Lower lobe of right lung (tissue), 2 donors: ENCODE measurements at regions not wholly inside any gene's neighbourhood (a gene's known extent, or its start where the extent isn't known, plus 50 kb on each side); places are given as distances from the start of the nearest gene placed in this dataset.
A peak's percentile ranks its signal among the peaks of the same experiment; 100 is the strongest.

Experiments
- ATAC-seq, 2 donors: fragments of 200-7000 bp; cut with Tn5 transposase; one replicate each; pipeline ENCODE4 v1.9.1; 2020 to 2022; ENCODE audit warnings: mild to moderate bottlenecking in 2 of 2, moderate library complexity in 2 of 2
- DNase-seq: peaks from one replicate; pipeline ENCODE4 v3.0.0-alpha.2; 2020
- H3K27ac ChIP-seq: fragments of 200-600 bp; one replicate; pipeline ENCODE4 v1.8.0; 2022
- H3K27me3 ChIP-seq: fragments of 200-600 bp; one replicate; pipeline ENCODE4 v1.8.0; 2022; ENCODE audit warnings: low read depth
- H3K36me3 ChIP-seq: fragments of 200-600 bp; one replicate; pipeline ENCODE4 v1.8.0; 2022; ENCODE audit warnings: mild to moderate bottlenecking
- H3K4me1 ChIP-seq: fragments of 200-600 bp; one replicate; pipeline ENCODE4 v1.8.0; 2022
- H3K4me3 ChIP-seq: fragments of 200-600 bp; one replicate; pipeline ENCODE4 v1.8.0; 2022; ENCODE audit warnings: mild to moderate bottlenecking
- H3K9me3 ChIP-seq: fragments of 200-600 bp; one replicate; pipeline ENCODE4 v1.8.0; 2022
- intact Hi-C: fragments of 100-400 bp; cut with DNase I; formaldehyde crosslinking; loops from one replicate; pipeline ENCODE4 v1.11.0; 2022
- TF ChIP-seq, protein P1 (sequence below): fragments of 200-600 bp; IDR thresholded peaks from one replicate; pipeline ENCODE4 v1.8.0; 2022; ENCODE audit warnings: antibody characterized with exemption, mild to moderate bottlenecking
- donor health status: DM: no; HTN: yes; CAD: no; lungs with severe emphysema.

DNA sequence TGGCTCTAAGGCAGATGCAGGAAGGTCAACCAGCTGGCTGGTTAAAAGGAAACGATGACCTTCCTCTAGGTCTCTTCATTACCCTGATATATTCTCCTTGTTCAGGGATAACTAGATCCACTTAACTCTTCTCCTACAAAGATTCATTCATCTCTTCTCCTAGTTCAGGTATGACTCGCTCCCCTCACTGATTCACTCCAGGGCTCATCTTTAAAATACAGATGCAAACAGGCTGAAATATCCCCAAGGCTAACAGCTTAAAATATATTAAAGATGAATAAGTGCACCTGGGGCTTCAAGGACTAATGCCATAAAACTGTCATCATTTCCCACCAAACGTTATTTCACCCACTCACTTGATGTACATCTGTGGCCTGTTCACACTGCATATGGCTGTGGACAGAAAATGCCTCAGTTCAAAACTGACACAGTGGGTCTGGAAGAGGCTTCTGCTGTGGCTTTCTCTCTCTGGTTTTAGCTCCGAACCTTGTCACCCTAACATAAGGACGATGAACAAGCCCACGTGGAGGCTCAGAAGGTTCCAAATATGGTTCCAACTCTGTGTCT lies 366.9 kb downstream of the DEPDC1B start:
- Histone ChIP-seq H3K36me3 (no peaks in the 10 kb centered on the region), H3K4me1 (no peaks in the 10 kb centered on the region), H3K27me3 (no peaks in the 10 kb centered on the region), H3K4me3 (no peak overlapping the region), H3K9me3 (no peaks in the 10 kb centered on the region), H3K27ac (no peak overlapping the region)
- no peak for DNase-seq
- intact Hi-C loops, result no loop called here
- TF ChIP-seq, protein P1, sequence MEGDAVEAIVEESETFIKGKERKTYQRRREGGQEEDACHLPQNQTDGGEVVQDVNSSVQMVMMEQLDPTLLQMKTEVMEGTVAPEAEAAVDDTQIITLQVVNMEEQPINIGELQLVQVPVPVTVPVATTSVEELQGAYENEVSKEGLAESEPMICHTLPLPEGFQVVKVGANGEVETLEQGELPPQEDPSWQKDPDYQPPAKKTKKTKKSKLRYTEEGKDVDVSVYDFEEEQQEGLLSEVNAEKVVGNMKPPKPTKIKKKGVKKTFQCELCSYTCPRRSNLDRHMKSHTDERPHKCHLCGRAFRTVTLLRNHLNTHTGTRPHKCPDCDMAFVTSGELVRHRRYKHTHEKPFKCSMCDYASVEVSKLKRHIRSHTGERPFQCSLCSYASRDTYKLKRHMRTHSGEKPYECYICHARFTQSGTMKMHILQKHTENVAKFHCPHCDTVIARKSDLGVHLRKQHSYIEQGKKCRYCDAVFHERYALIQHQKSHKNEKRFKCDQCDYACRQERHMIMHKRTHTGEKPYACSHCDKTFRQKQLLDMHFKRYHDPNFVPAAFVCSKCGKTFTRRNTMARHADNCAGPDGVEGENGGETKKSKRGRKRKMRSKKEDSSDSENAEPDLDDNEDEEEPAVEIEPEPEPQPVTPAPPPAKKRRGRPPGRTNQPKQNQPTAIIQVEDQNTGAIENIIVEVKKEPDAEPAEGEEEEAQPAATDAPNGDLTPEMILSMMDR, result no peak
- ATAC-seq, result no peak

DNA sequence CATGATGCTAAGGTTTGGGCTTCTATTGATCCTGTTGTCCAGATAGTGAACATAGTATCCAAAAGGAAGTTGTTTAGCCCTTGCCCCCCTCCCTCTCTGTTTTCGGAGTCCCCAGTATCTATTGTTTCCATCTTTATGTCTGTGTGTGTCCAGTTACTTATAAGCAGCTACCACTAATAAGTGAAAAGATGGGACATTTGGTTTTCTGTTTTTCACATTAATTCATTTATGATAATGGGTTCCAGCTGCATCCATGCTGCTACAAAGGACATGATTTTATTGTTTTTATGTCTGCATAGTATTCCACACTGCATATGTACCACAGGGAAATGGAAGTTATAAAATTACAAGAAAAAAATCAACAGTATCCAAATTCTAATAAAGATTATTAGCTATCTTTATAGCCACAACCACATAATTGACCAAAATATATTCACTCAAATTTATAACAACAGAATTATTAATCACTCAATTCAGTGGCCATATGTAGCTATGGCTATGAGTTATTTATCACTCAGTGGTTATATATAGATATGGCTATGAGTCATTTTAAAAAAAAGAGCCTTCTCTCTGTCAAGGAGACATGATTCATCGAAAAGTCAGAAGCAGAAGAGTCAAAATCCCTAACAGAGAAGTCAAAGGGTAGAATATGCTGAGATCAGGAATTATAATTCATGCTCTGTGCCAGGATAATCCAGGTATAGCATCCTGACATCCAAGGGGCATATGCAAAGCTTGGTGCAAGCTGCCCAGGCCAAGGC lies 367.5 kb downstream of the DEPDC1B start:
- H3K36me3 ChIP-seq, result no peaks in the 10 kb centered on the region
- intact Hi-C loops, result no loop called here

DNA sequence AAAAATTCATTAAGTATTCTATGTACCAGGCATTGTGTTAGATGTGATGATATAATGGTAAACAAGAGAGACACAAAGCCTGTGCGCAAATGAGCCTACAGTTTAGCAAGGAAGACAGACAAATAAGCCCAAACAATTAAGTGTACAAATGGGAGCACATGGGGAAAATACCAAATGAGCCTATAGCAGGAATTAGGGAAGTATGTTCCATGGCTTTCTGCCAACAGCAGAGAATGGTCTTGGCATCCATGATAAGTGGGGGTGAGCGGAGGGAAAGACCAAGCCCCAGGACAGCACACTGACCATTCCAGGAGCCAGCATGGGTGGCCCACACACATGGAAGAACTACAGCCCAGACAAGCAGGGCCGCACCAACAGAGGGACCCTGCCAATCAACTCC lies 369.7 kb downstream of the DEPDC1B start:
- ATAC-seq (peak in 1 of 2 donors; percentile 29), DNase-seq (no peak)
- Histone ChIP-seq H3K9me3 (no peaks in the 10 kb centered on the region), H3K4me1 (no peaks in the 10 kb centered on the region), H3K4me3 (no peak overlapping the region), H3K27ac (no peak overlapping the region), H3K36me3 (no peaks in the 10 kb centered on the region), H3K27me3 (no peaks in the 10 kb centered on the region)
- TF ChIP-seq, protein P1, result no peak
- intact Hi-C loops, result no loop called here

More for the DNA sequence above, 367.5 kb downstream of the DEPDC1B start:
- Histone ChIP-seq H3K4me1 (no peaks in the 10 kb centered on the region), H3K4me3 (no peak overlapping the region), H3K9me3 (no peaks in the 10 kb centered on the region), H3K27me3 (no peaks in the 10 kb centered on the region), H3K27ac (no peak overlapping the region)
- TF ChIP-seq, protein P1, result no peak
- ATAC-seq (no peak), DNase-seq (no peak)

DNA sequence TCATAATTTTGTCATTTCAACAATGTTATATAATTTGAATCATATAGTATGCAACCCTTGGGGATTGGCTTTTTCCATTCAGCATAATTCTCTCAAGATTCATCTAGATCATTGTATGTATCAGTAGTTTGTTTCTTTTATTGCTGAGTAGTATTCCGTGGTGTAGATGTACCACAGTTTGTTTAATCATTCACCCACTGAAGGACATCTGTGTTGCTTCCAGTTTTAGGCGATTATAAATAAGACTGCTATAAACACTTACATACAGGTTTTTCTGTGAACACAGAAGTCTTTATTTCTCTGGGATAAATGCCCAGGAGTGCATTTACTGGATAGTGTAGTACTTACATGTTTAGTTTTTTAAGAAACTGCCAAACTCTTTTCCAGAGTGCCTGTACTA lies 374.1 kb downstream of the DEPDC1B start:
- Histone ChIP-seq H3K36me3 (no peaks in the 10 kb centered on the region), H3K4me1 (no peaks in the 10 kb centered on the region), H3K9me3 (no peaks in the 10 kb centered on the region), H3K27me3 (no peaks in the 10 kb centered on the region), H3K27ac (no peak overlapping the region), H3K4me3 (no peak overlapping the region)
- intact Hi-C loops, result no loop called here
- TF ChIP-seq, protein P1, result no peak
- DNase-seq (no peak), ATAC-seq (no peak)

DNA sequence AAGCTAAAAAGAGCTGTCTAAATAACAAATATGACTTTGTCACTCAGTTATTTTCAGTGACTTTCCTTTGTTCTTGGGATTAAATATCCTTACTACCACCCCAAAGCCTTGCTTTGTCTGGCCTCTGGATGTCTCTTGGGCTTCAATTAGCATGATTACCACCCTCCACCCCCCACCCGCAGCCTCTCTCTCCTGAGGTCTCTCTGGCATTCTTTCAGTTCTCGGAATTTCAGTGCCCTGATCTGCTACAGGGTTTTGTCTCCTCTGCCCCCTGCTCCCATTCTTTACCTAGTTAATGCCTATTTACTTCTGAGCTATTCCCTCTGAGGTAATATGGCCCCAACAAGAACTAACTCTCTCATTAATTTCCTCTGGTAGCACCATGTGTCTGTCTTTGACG lies 376.4 kb downstream of the DEPDC1B start:
- TF ChIP-seq, protein P1, result no peak
- H3K4me1 ChIP-seq, result no peaks in the 10 kb centered on the region
- intact Hi-C loops, result no loop called here
- H3K36me3 ChIP-seq, result no peaks in the 10 kb centered on the region
- H3K27ac ChIP-seq, result no peak overlapping the region
- no peak for DNase-seq
- no peak for ATAC-seq
- H3K27me3 ChIP-seq, result no peaks in the 10 kb centered on the region
- no peaks in the 10 kb centered on the region for H3K9me3 ChIP-seq
- H3K4me3 ChIP-seq, result no peak overlapping the region
